SK-N-MC (cell line): ENCODE measurements at regions not wholly inside any gene's neighbourhood (a gene's known extent, or its start where the extent isn't known, plus 50 kb on each side); places are given as distances from the start of the nearest gene placed in this dataset.

ENCODE experiments used
- EZH2 ChIP-seq: fragments of 200-600 bp; sonication (generic); IDR thresholded peaks from one replicate; pipeline ENCODE4 v1.6.1; 2017; ENCODE audit warnings: antibody characterized with exemption
- POLR2AphosphoS5 ChIP-seq: IDR thresholded peaks from 2 replicates; pipeline ENCODE4 v1.6.1; 2012; ENCODE audit warnings: mild to moderate bottlenecking, low read depth, low read length, borderline replicate concordance

GRCh38 chrX:69369999-69370398, 134.1 kb upstream of the NALF2 start:
- no peak for TF ChIP-seq EZH2
- no peak for TF ChIP-seq POLR2AphosphoS5
